CD8-positive, alpha-beta memory T cell (primary cell): ENCODE measurements at regions not wholly inside any gene's neighbourhood (a gene's known extent, or its start where the extent isn't known, plus 50 kb on each side); places are given as distances from the start of the nearest gene placed in this dataset.

Experiments
- CTCF ChIA-PET: fragments of 350-600 bp; sonication (Branson Sonifier 250); formaldehyde crosslinking; loops from one replicate; lab custom pipeline; 2021; ENCODE audit warnings: antibody characterized with exemption; lab: Charles Lee
- POLR2A ChIA-PET: fragments of 350-600 bp; sonication (Branson Sonifier 250); formaldehyde crosslinking; loops from one replicate; lab custom pipeline; 2021; ENCODE audit warnings: antibody characterized with exemption; lab: Charles Lee
- DNase-seq, 5 donors: peaks; one replicate each; pipeline versions ENCODE4 v3.0.0 to v3.0.0-alpha.2; 2020 to 2022; ENCODE audit warnings: mixed read lengths in 1 of 5
- H3K27ac ChIP-seq: one replicate; pipeline ENCODE4 v1.7.0; 2013; ENCODE audit warnings: low read depth, mild to moderate bottlenecking, low read length, moderate library complexity
- H3K27me3 ChIP-seq: 2 replicates; pipeline ENCODE4 v1.7.0; 2013; ENCODE audit warnings: low read length, mild to moderate bottlenecking; ENCODE audit not compliant: insufficient read depth, poor library complexity, severe bottlenecking
- H3K36me3 ChIP-seq: 2 replicates; pipeline ENCODE4 v1.7.0; 2013; ENCODE audit warnings: mild to moderate bottlenecking, low read length, moderate library complexity; ENCODE audit not compliant: insufficient read depth
- H3K4me1 ChIP-seq: 2 replicates; pipeline ENCODE4 v1.7.0; 2013; ENCODE audit warnings: mild to moderate bottlenecking, low read length, moderate library complexity; ENCODE audit not compliant: insufficient read depth
- H3K4me3 ChIP-seq: 2 replicates; pipeline ENCODE4 v1.7.0; 2013; ENCODE audit warnings: mild to moderate bottlenecking, low read length
- H3K9me3 ChIP-seq: 2 replicates; pipeline ENCODE4 v1.7.0; 2013; ENCODE audit warnings: mild to moderate bottlenecking, low read length
- H3K27ac Mint-ChIP-seq, 8 donors: one replicate each; pipeline ENCODE4 v1.8.0; 2020 to 2021; ENCODE audit warnings: mixed read lengths in 8 of 8, mild to moderate bottlenecking in 6 of 8, inconsistent platforms in 3 of 8, moderate library complexity in 3 of 8
- H3K27me3 Mint-ChIP-seq, 2 donors: one replicate each; pipeline ENCODE4 v1.8.0; 2020 to 2021; ENCODE audit warnings: mixed read lengths in 2 of 2, mild to moderate bottlenecking in 1 of 2, moderate library complexity in 1 of 2
- H3K36me3 Mint-ChIP-seq, 3 donors: one replicate each; pipeline ENCODE4 v1.8.0; 2020 to 2021; ENCODE audit warnings: mixed read lengths in 3 of 3, inconsistent platforms in 1 of 3, mild to moderate bottlenecking in 1 of 3
- H3K4me1 Mint-ChIP-seq, 3 donors: one replicate each; pipeline ENCODE4 v1.8.0; 2020 to 2021; ENCODE audit warnings: mixed read lengths in 3 of 3, inconsistent platforms in 1 of 3, mild to moderate bottlenecking in 1 of 3
- H3K4me3 Mint-ChIP-seq, 7 donors: one replicate each; pipeline ENCODE4 v1.8.0; 2020 to 2021; ENCODE audit warnings: mixed read lengths in 7 of 7, mild to moderate bottlenecking in 6 of 7, moderate library complexity in 4 of 7, inconsistent platforms in 2 of 7
- H3K9me3 Mint-ChIP-seq, 5 donors: one replicate each; pipeline ENCODE4 v1.8.0; 2020 to 2022; ENCODE audit warnings: mixed read lengths in 5 of 5, mild to moderate bottlenecking in 3 of 5, moderate library complexity in 2 of 5, inconsistent platforms in 1 of 5

DNA sequence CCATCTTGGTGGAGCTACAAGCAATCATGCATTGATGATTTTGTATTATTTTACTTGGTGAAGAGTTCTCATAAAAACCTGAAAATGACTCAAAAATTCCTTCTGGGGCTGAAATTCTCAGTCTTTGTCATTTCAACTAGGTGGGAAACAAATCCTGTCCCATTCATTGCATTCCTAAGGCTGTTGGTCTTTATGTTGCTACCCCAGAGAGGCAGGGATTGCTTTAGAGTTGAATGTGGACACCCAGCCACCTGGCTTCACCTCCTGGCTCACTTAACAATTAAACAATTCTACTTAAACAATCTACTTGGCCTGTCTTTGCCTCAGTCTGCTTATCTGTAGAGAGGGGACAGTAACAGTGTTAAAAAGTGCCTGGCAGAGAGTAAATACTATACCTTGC is 117.3 kb upstream of the UBE3A start:
- H3K9me3 Mint-ChIP-seq: peaks cover 6 to 33% (median 12%) of the 10 kb centered on the region in 5 donors
- no peaks in the 10 kb centered on the region for H3K36me3 ChIP-seq
- H3K27ac ChIP-seq: no peak overlapping the region
- ChIA-PET CTCF (no interaction called here), POLR2A (no interaction called here)
- no peak overlapping the region for H3K4me3 Mint-ChIP-seq
- H3K27ac Mint-ChIP-seq: no peak overlapping the region
- no peaks in the 10 kb centered on the region for H3K36me3 Mint-ChIP-seq
- H3K4me1 Mint-ChIP-seq: no peaks in the 10 kb centered on the region
- no peaks in the 10 kb centered on the region for H3K4me1 ChIP-seq
- no peak overlapping the region for H3K4me3 ChIP-seq
- H3K9me3 ChIP-seq: no peaks in the 10 kb centered on the region
- no peaks in the 10 kb centered on the region for H3K27me3 ChIP-seq
- DNase-seq: no peak
- peaks cover 0 to 2% of the 10 kb centered on the region in 2 donors for H3K27me3 Mint-ChIP-seq

DNA sequence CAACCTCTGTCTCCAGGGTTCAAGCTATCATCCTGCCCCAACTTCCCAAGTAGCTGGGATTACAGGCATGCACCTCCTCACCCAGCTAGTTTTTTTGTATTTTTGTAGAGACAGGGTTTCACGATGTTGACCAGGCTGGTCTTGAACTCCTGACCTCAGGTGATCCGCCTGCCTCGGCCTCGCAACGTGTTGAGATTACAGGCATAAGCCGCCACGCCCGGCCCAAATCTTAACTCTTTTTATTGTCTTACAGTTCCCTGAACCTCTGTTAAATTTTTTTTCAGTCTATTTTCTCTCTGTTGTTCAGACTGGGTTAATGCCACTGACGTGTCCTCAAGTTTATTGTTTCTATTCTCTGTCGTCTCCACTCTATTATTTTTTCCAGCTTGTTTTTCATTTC is 115.8 kb upstream of the UBE3A start:
- CTCF ChIA-PET: no interaction called here
- no peaks in the 10 kb centered on the region for H3K9me3 ChIP-seq
- no peaks in the 10 kb centered on the region for H3K4me1 ChIP-seq
- Mint-ChIP-seq H3K36me3 (no peaks in the 10 kb centered on the region), H3K27ac (no peak overlapping the region), H3K4me1 (no peaks in the 10 kb centered on the region), H3K4me3 (no peak overlapping the region), H3K27me3 (peaks cover 0 to 3% of the 10 kb centered on the region in 2 donors), H3K9me3 (peaks cover 6 to 37% (median 15%) of the 10 kb centered on the region in 5 donors)
- H3K4me3 ChIP-seq: no peak overlapping the region
- no peak overlapping the region for H3K27ac ChIP-seq
- H3K36me3 ChIP-seq: no peaks in the 10 kb centered on the region
- POLR2A ChIA-PET: no interaction called here
- DNase-seq: no peak
- H3K27me3 ChIP-seq: no peaks in the 10 kb centered on the region

DNA sequence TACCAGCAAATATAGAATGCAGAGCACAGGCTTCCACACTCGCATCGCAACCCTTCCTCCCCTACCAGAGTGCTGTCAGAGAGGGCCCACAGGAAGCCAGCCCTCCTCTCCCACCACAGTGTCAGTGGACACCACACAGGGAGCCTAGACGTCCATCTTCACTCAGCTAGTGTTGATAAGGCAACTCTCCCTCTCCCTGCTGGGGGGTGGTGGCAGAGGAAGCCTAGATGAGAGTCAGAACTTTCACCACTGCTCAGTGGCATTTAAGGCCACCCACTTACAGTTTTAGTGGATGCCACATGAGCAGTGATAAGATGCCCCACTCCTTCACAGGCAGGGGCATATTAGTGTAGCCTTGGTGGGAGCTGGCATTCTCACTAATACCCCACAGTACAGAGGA is 109.8 kb upstream of the UBE3A start:
- DNase-seq: no peak
- no peaks in the 10 kb centered on the region for H3K9me3 ChIP-seq
- H3K4me1 ChIP-seq: no peaks in the 10 kb centered on the region
- ChIA-PET CTCF (no interaction called here), POLR2A (no interaction called here)
- H3K27me3 ChIP-seq: no peaks in the 10 kb centered on the region
- Mint-ChIP-seq H3K9me3 (peaks cover 5 to 36% (median 27%) of the 10 kb centered on the region in 5 donors), H3K4me1 (no peaks in the 10 kb centered on the region), H3K27ac (no peak overlapping the region), H3K36me3 (no peaks in the 10 kb centered on the region), H3K27me3 (peaks cover 0 to 1% of the 10 kb centered on the region in 2 donors), H3K4me3 (no peak overlapping the region)
- no peak overlapping the region for H3K4me3 ChIP-seq
- no peak overlapping the region for H3K27ac ChIP-seq
- H3K36me3 ChIP-seq: no peaks in the 10 kb centered on the region

DNA sequence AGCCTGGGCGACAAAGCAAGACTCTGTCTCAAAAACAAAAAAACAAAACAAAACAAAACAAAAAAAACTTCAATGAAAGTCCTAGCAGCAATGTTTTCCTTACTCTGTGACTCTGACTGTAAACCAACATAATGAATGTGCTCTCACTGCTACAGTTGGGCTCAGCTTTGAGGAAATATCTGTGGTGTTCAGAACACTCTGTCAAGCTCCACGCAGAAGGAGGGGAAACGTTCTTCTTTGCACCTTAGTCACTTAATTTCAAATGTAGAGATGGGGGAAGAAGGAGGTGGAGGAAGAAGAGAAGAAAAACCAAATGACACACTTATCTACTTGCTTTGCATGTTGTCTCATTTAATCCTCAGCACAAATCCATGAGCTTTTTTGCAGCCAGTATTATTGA is 107.1 kb upstream of the UBE3A start:
- H3K9me3 Mint-ChIP-seq: peaks cover 3 to 30% (median 18%) of the 10 kb centered on the region in 5 donors
- no peaks in the 10 kb centered on the region for H3K9me3 ChIP-seq
- no peak for DNase-seq
- H3K36me3 ChIP-seq: no peaks in the 10 kb centered on the region
- H3K27me3 Mint-ChIP-seq: peaks cover 0 to 1% of the 10 kb centered on the region in 2 donors
- H3K4me3 Mint-ChIP-seq: no peak overlapping the region
- H3K4me1 Mint-ChIP-seq: no peaks in the 10 kb centered on the region
- no peak overlapping the region for H3K27ac ChIP-seq
- no peaks in the 10 kb centered on the region for H3K36me3 Mint-ChIP-seq
- ChIA-PET POLR2A (no interaction called here), CTCF (no interaction called here)
- H3K4me3 ChIP-seq: no peak overlapping the region
- no peak overlapping the region for H3K27ac Mint-ChIP-seq
- no peaks in the 10 kb centered on the region for H3K27me3 ChIP-seq
- H3K4me1 ChIP-seq: no peaks in the 10 kb centered on the region

DNA sequence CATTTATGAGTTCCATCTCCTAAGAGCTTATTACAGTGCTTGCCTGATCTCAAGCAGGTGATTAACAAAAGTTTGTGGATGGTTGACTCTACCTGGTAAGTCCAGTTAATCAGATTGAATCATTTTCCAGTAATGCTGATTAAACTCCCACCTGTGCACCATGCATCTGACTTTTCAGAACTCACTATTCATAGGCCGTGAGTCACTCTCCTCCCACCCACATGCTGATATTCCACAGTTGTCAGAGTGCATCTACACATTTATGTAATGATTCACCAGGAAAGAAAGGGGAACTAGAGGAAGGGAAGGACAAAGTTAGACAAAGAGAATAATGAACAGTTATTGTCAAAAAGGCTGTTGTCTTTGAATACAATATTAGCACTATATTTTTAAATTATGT is 106.2 kb upstream of the UBE3A start:
- H3K27ac ChIP-seq: no peak overlapping the region
- ChIA-PET POLR2A (no interaction called here), CTCF (no interaction called here)
- Mint-ChIP-seq H3K27ac (no peak overlapping the region), H3K27me3 (peaks cover 0 to 1% of the 10 kb centered on the region in 2 donors), H3K9me3 (peaks cover 3 to 28% (median 18%) of the 10 kb centered on the region in 5 donors), H3K4me3 (no peak overlapping the region), H3K36me3 (no peaks in the 10 kb centered on the region), H3K4me1 (no peaks in the 10 kb centered on the region)
- no peaks in the 10 kb centered on the region for H3K27me3 ChIP-seq
- no peaks in the 10 kb centered on the region for H3K36me3 ChIP-seq
- no peak for DNase-seq
- no peak overlapping the region for H3K4me3 ChIP-seq
- no peaks in the 10 kb centered on the region for H3K9me3 ChIP-seq
- no peaks in the 10 kb centered on the region for H3K4me1 ChIP-seq

DNA sequence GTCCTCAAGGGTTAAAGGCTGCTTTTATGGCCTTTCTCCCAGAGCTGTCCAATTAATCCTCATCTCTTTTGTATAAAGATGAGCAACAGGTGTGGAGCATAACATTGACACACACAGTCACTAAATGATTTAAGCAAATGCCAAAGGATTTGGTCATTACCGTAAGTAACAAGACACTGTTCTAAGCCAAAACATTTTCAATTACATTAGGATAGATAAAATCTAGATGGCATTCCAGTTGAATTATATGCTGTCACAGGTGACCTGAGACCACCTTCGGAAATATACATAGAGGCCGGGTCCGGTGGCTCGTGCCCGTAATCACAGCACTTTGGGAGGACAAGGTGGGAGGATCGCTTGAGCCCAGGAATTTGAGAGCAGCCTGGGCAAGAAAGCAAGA is 105.3 kb upstream of the UBE3A start:
- H3K36me3 ChIP-seq: no peaks in the 10 kb centered on the region
- no peak overlapping the region for H3K4me3 ChIP-seq
- H3K4me1 Mint-ChIP-seq: no peaks in the 10 kb centered on the region
- H3K4me1 ChIP-seq: no peaks in the 10 kb centered on the region
- H3K27me3 ChIP-seq: no peaks in the 10 kb centered on the region
- no peak overlapping the region for H3K4me3 Mint-ChIP-seq
- no peaks in the 10 kb centered on the region for H3K36me3 Mint-ChIP-seq
- no peak overlapping the region for H3K27ac ChIP-seq
- no peak for DNase-seq
- peaks cover 0 to 32% (median 21%) of the 10 kb centered on the region in 5 donors for H3K9me3 Mint-ChIP-seq
- no peaks in the 10 kb centered on the region for H3K27me3 Mint-ChIP-seq
- no peaks in the 10 kb centered on the region for H3K9me3 ChIP-seq
- ChIA-PET POLR2A (no interaction called here), CTCF (no interaction called here)
- no peak overlapping the region for H3K27ac Mint-ChIP-seq

DNA sequence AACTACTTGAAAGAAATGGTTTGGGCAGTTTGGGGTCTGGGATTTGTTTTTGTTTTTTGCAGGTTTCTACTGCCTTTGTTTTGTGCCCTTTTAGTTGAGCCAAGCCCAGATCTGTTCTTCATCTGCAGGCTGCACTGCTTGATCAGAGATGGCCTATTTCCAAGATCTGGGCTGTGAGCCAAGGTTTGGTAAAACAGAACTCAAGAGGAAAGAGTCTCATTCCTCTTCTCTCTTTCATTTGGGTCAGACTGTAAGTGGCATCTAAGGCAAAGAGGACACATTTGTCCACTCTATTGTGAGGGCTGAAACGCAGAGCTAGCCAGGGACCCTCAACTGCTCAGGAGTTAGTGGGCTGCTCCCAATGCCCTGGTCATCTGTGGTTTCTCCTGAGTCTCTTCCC is 104.4 kb upstream of the UBE3A start:
- Mint-ChIP-seq H3K27ac (no peak overlapping the region), H3K36me3 (no peaks in the 10 kb centered on the region), H3K4me1 (no peaks in the 10 kb centered on the region), H3K27me3 (no peaks in the 10 kb centered on the region), H3K9me3 (peaks cover 0 to 26% (median 20%) of the 10 kb centered on the region in 5 donors), H3K4me3 (no peak overlapping the region)
- ChIA-PET CTCF (no interaction called here), POLR2A (no interaction called here)
- H3K27me3 ChIP-seq: no peaks in the 10 kb centered on the region
- no peak for DNase-seq
- H3K4me1 ChIP-seq: no peaks in the 10 kb centered on the region
- H3K9me3 ChIP-seq: no peaks in the 10 kb centered on the region
- H3K4me3 ChIP-seq: no peak overlapping the region
- H3K27ac ChIP-seq: no peak overlapping the region
- no peaks in the 10 kb centered on the region for H3K36me3 ChIP-seq

DNA sequence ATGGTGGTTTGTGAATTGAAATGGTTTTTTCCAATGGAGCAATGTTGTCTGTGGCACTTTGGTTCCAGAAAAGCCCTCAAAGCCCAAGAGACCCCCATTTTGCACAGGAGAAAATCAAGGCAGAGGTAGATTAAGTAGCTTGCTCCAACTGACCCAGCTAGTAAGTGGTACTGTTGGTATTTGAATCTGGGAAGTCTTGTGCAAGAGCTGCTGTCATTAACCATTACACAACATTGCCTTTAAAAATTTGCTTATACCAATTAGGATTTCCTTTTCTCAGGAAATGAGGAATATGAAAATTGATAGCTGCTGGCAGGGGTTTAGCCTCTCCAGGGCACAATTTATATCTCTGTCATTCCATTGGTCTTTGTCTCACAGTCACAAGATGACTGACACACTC is 102.4 kb upstream of the UBE3A start:
- no peak overlapping the region for H3K4me3 Mint-ChIP-seq
- Histone ChIP-seq H3K36me3 (no peaks in the 10 kb centered on the region), H3K9me3 (no peaks in the 10 kb centered on the region), H3K4me3 (no peak overlapping the region), H3K27me3 (no peaks in the 10 kb centered on the region), H3K4me1 (no peaks in the 10 kb centered on the region), H3K27ac (no peak overlapping the region)
- no peaks in the 10 kb centered on the region for H3K4me1 Mint-ChIP-seq
- no peaks in the 10 kb centered on the region for H3K27me3 Mint-ChIP-seq
- H3K9me3 Mint-ChIP-seq: peaks cover 0 to 26% (median 22%) of the 10 kb centered on the region in 5 donors
- H3K36me3 Mint-ChIP-seq: no peaks in the 10 kb centered on the region
- ChIA-PET CTCF (no interaction called here), POLR2A (no interaction called here)
- H3K27ac Mint-ChIP-seq: no peak overlapping the region
- DNase-seq: no peak
